ENCODE measurements at regions not wholly inside any gene's neighbourhood (a gene's known extent, or its start where the extent isn't known, plus 50 kb on each side); places are given as distances from the start of the nearest gene placed in this dataset.
A peak's percentile ranks its signal among the peaks of the same experiment; 100 is the strongest.
"Not testable (repeated sequence)": the region's sequence is repeated elsewhere in the genome, so short reads cannot be mapped to it uniquely, and the experiment has no call there.

DNA sequence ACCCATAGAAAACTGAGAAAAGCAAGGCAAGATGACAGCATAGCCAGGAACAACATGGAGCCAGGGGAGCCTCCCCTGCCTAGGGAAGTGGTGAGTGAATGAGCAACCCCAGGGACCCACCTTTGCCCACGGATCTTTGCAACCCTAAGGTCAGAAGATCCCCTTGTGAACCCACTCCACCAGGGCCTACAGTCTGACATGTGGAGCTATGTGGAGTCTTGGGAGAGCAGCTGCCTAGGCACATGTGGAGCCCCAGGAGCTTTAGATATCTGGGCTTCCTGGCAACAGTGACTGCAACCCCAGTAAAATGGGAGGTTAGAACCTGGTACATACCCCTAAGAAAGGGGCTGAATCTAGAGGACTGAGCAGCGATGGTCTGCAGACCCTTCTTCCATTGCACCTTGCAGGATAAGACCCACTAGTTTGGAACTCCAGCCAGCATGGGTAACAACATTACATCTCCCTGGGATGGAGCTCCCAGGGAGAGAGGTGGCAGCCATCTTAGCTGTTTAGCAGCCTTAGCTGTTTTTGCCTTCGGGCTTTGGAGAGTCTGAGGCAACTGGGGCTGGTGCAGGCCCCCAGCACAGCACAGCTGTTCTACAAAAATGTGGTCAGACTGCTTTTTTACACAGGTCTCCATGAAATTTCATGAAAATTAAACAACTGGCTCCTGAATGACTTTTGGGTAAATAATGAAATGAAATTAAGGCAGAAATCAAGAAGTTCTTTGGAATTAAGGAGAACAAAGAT is 104.7 kb upstream of the TRIM2 start:
- no peaks in the 10 kb centered on the region for H3K9me3 ChIP-seq (ENCODE audit: control insufficient read depth in 4 of 4, low read length in 3 of 4)
- H3K9ac ChIP-seq (ENCODE audit: low read depth in 1 of 2, low read length in 2 of 2), result no peak overlapping the region
- H3K4me1 ChIP-seq (ENCODE audit: control insufficient read depth in 4 of 4, insufficient read depth in 4 of 4, low read length in 3 of 4), result no peaks in the 10 kb centered on the region
- DNase-seq (ENCODE audit: low spot score), result no peak
- 92% methylated on average over 3 of the region's 3 CpGs for WGBS
- no peak overlapping the region for H3K27ac ChIP-seq (ENCODE audit: low read depth in 1 of 2, low read length in 2 of 2)
- H3K36me3 ChIP-seq (ENCODE audit: control insufficient read depth in 4 of 4, insufficient read depth in 3 of 4, low read depth in 1 of 4, low read length in 3 of 4), result no peaks in the 10 kb centered on the region
- TF ChIP-seq, protein P1, sequence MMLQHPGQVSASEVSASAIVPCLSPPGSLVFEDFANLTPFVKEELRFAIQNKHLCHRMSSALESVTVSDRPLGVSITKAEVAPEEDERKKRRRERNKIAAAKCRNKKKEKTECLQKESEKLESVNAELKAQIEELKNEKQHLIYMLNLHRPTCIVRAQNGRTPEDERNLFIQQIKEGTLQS (IDR thresholded peaks at IDR 0.05), result no peak
- no peak overlapping the region for H3K4me3 ChIP-seq (ENCODE audit: low read depth in 1 of 3, low read length in 3 of 3)
- no peaks in the 10 kb centered on the region for H3K27me3 ChIP-seq (ENCODE audit: control insufficient read depth in 4 of 4, insufficient read depth in 4 of 4, low read length in 3 of 4)

DNA sequence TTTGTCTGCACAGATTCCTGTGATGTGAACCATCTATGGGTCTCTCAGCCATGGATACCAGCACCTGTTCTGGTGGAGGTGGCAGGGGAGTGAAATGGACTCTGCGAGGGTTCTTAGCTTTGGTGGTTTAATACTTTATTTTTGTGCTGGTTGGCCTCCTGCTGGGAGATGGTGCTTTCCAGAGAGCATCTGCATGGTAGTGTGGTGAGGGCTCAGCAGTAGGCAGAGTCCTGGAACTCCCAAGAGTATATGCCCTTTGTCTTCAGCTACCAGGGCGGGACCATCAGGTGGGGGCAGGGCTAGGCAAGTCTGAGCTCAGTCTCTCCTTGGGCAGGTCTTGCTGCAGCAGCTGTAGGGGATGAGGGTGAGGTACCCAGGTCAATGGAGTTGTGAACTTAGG is 97.5 kb upstream of the TRIM2 start:
- H3K27ac ChIP-seq (ENCODE audit: low read depth in 1 of 2, low read length in 2 of 2); H3K27me3 ChIP-seq (ENCODE audit: control insufficient read depth in 4 of 4, insufficient read depth in 4 of 4, low read length in 3 of 4); H3K4me3 ChIP-seq (ENCODE audit: low read depth in 1 of 3, low read length in 3 of 3); H3K9ac ChIP-seq (ENCODE audit: low read depth in 1 of 2, low read length in 2 of 2); H3K4me1 ChIP-seq (ENCODE audit: control insufficient read depth in 4 of 4, insufficient read depth in 4 of 4, low read length in 3 of 4); H3K36me3 ChIP-seq (ENCODE audit: control insufficient read depth in 4 of 4, insufficient read depth in 3 of 4, low read depth in 1 of 4, low read length in 3 of 4); H3K9me3 ChIP-seq (ENCODE audit: control insufficient read depth in 4 of 4, low read length in 3 of 4): not testable (repeated sequence)
- peak; percentile 12 for DNase-seq (ENCODE audit: low spot score)
- 90% methylated on average over 2 of the region's 2 CpGs for WGBS

DNA sequence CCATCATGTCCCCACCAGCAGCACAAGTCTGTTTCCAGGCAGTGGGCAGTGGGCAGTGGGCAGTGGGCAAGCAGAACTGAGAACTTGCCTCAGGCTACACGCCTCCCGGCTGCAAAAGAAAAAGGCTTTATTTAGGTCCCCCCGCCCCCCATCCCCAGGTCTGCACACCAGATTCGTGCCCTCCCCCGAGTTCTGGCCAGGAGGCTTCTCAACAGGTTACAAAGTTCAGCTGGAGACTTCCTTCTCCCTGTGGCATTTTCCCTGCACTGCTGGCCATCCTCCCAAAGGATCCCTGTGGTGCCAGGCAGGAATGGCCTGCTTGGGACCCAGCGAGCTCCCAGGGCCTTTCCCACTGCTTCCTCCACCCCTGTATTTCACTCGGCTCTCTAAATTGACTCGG is 97.0 kb upstream of the TRIM2 start:
- no peak for TF ChIP-seq NR2F2 (IDR thresholded peaks at IDR 0.05)
- TF ChIP-seq HNF4G (IDR thresholded peaks at IDR 0.05), result no peak
- TF ChIP-seq GABPA (IDR thresholded peaks at IDR 0.05 in 1 of 2, conservative IDR thresholded peaks at IDR 0.05 in 1 of 2), result no peak
- TF ChIP-seq, protein P2, sequence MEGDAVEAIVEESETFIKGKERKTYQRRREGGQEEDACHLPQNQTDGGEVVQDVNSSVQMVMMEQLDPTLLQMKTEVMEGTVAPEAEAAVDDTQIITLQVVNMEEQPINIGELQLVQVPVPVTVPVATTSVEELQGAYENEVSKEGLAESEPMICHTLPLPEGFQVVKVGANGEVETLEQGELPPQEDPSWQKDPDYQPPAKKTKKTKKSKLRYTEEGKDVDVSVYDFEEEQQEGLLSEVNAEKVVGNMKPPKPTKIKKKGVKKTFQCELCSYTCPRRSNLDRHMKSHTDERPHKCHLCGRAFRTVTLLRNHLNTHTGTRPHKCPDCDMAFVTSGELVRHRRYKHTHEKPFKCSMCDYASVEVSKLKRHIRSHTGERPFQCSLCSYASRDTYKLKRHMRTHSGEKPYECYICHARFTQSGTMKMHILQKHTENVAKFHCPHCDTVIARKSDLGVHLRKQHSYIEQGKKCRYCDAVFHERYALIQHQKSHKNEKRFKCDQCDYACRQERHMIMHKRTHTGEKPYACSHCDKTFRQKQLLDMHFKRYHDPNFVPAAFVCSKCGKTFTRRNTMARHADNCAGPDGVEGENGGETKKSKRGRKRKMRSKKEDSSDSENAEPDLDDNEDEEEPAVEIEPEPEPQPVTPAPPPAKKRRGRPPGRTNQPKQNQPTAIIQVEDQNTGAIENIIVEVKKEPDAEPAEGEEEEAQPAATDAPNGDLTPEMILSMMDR (IDR thresholded peaks at IDR 0.05; ENCODE audit: low read depth, low read length, missing input control), result no peak
- TF ChIP-seq EGR1 (IDR thresholded peaks at IDR 0.05; ENCODE audit: low read depth in 2 of 2), result no peak
- no peak for TF ChIP-seq JUND (IDR thresholded peaks at IDR 0.05)
- no peak for TF ChIP-seq FOXA2 (IDR thresholded peaks at IDR 0.05)
- TF ChIP-seq, protein P3, sequence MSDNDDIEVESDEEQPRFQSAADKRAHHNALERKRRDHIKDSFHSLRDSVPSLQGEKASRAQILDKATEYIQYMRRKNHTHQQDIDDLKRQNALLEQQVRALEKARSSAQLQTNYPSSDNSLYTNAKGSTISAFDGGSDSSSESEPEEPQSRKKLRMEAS (IDR thresholded peaks at IDR 0.05), result no peak
- TF ChIP-seq, protein P4, sequence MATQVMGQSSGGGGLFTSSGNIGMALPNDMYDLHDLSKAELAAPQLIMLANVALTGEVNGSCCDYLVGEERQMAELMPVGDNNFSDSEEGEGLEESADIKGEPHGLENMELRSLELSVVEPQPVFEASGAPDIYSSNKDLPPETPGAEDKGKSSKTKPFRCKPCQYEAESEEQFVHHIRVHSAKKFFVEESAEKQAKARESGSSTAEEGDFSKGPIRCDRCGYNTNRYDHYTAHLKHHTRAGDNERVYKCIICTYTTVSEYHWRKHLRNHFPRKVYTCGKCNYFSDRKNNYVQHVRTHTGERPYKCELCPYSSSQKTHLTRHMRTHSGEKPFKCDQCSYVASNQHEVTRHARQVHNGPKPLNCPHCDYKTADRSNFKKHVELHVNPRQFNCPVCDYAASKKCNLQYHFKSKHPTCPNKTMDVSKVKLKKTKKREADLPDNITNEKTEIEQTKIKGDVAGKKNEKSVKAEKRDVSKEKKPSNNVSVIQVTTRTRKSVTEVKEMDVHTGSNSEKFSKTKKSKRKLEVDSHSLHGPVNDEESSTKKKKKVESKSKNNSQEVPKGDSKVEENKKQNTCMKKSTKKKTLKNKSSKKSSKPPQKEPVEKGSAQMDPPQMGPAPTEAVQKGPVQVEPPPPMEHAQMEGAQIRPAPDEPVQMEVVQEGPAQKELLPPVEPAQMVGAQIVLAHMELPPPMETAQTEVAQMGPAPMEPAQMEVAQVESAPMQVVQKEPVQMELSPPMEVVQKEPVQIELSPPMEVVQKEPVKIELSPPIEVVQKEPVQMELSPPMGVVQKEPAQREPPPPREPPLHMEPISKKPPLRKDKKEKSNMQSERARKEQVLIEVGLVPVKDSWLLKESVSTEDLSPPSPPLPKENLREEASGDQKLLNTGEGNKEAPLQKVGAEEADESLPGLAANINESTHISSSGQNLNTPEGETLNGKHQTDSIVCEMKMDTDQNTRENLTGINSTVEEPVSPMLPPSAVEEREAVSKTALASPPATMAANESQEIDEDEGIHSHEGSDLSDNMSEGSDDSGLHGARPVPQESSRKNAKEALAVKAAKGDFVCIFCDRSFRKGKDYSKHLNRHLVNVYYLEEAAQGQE (IDR thresholded peaks at IDR 0.05), result no peak
- TF ChIP-seq RXRA (IDR thresholded peaks at IDR 0.05), result no peak
- TF ChIP-seq TAF1 (conservative IDR thresholded peaks at IDR 0.05), result no peak
- no peak for TF ChIP-seq YY1 (IDR thresholded peaks at IDR 0.05)
- TF ChIP-seq, protein P1 (IDR thresholded peaks at IDR 0.05), result no peak
- TF ChIP-seq FOXA1 (IDR thresholded peaks at IDR 0.05), result no peak
- TF ChIP-seq SP1 (IDR thresholded peaks at IDR 0.05), result no peak
- TF ChIP-seq HNF4A (conservative IDR thresholded peaks at IDR 0.05), result no peak
- no peak for TF ChIP-seq RAD21 (IDR thresholded peaks at IDR 0.05)
- H3K4me3 ChIP-seq (ENCODE audit: low read depth in 1 of 3, low read length in 3 of 3), result no peak overlapping the region
- no peaks in the 10 kb centered on the region for H3K36me3 ChIP-seq (ENCODE audit: control insufficient read depth in 4 of 4, insufficient read depth in 3 of 4, low read depth in 1 of 4, low read length in 3 of 4)
- no peak for DNase-seq (ENCODE audit: low spot score)
- H3K9ac ChIP-seq (ENCODE audit: low read depth in 1 of 2, low read length in 2 of 2), result no peak overlapping the region
- H3K9me3 ChIP-seq (ENCODE audit: control insufficient read depth in 4 of 4, low read length in 3 of 4), result no peaks in the 10 kb centered on the region
- H3K27ac ChIP-seq (ENCODE audit: low read depth in 1 of 2, low read length in 2 of 2), result no peak overlapping the region
- 76% methylated on average over 8 of the region's 8 CpGs for WGBS
- peaks cover 0 to 2% (median 0%) of the 10 kb centered on the region in 4 donors for H3K27me3 ChIP-seq (ENCODE audit: control insufficient read depth in 4 of 4, insufficient read depth in 4 of 4, low read length in 3 of 4)
- no peaks in the 10 kb centered on the region for H3K4me1 ChIP-seq (ENCODE audit: control insufficient read depth in 4 of 4, insufficient read depth in 4 of 4, low read length in 3 of 4)
